ENCODE measurements at regions not wholly inside any gene's neighbourhood (a gene's known extent, or its start where the extent isn't known, plus 50 kb on each side); places are given as distances from the start of the nearest gene placed in this dataset.

- no peak for DNase-seq
Measured at GRCh38 chr7:116423499-116423898, 76.0 kb upstream of the CAV2 start.

- no peak for DNase-seq
Measured at GRCh38 chr7:116425647-116426209, 73.8 kb upstream of the CAV2 start.

GRCh38 chr7:116426428-116427156 lies 72.9 kb upstream of the CAV2 start:
- no peak for DNase-seq

- DNase-seq: no peak
Measured at GRCh38 chr7:116429986-116430619, 69.4 kb upstream of the CAV2 start.

GRCh38 chr7:116431787-116432526 lies 67.6 kb upstream of the CAV2 start:
- no peak for DNase-seq

GRCh38 chr7:116432527-116432916 lies 67.0 kb upstream of the CAV2 start:
- no peak for DNase-seq

GRCh38 chr7:116433246-116433645 lies 66.3 kb upstream of the CAV2 start:
- DNase-seq: no peak

GRCh38 chr7:116434820-116435341 lies 64.7 kb upstream of the CAV2 start:
- DNase-seq: no peak

GRCh38 chr7:116436305-116436826 lies 63.2 kb upstream of the CAV2 start:
- DNase-seq: no peak

- no peak for DNase-seq
Measured at GRCh38 chr7:116438267-116438666, 61.3 kb upstream of the CAV2 start.

GRCh38 chr7:116439005-116439404 lies 60.5 kb upstream of the CAV2 start:
- no peak for DNase-seq

- no peak for DNase-seq
Measured at GRCh38 chr7:116439841-116440549, 59.5 kb upstream of the CAV2 start.

- DNase-seq: no peak
Measured at GRCh38 chr7:116441534-116441933, 58.0 kb upstream of the CAV2 start.

- DNase-seq: no peak
Measured at GRCh38 chr7:116443101-116443523, 56.4 kb upstream of the CAV2 start.

- no peak for DNase-seq
Measured at GRCh38 chr7:116443646-116444045, 55.9 kb upstream of the CAV2 start.

GRCh38 chr7:116445447-116446211 lies 53.9 kb upstream of the CAV2 start:
- DNase-seq: no peak

GRCh38 chr7:116446212-116446855 lies 53.2 kb upstream of the CAV2 start:
- no peak for DNase-seq

- DNase-seq: no peak
Measured at GRCh38 chr7:116447436-116447835, 52.1 kb upstream of the CAV2 start.

GRCh38 chr7:116447966-116448839 lies 51.3 kb upstream of the CAV2 start:
- no peak for DNase-seq

GRCh38 chr7:116449441-116449840 lies 50.1 kb upstream of the CAV2 start:
- DNase-seq: no peak

Measured in NCI-H187 (cell line).